SK-MEL-5 (cell line): ENCODE measurements at regions not wholly inside any gene's neighbourhood (a gene's known extent, or its start where the extent isn't known, plus 50 kb on each side); places are given as distances from the start of the nearest gene placed in this dataset.
"Not testable (repeated sequence)": the region's sequence is repeated elsewhere in the genome, so short reads cannot be mapped to it uniquely, and the experiment has no call there.

Experiments used
- DNase-seq: peaks from one replicate; pipeline ENCODE4 v3.0.0-alpha.2; 2016; ENCODE audit warnings: low read depth, low spot score
- in situ Hi-C: cut with HindIII; loops from 2 replicates; pipeline ENCODE4 v1.10.0; 2016; ENCODE audit warnings: low sequenced_read_pairs, high pct_unique_total_duplicates, low pct_unique_long_range_greater_than_20kb

DNA sequence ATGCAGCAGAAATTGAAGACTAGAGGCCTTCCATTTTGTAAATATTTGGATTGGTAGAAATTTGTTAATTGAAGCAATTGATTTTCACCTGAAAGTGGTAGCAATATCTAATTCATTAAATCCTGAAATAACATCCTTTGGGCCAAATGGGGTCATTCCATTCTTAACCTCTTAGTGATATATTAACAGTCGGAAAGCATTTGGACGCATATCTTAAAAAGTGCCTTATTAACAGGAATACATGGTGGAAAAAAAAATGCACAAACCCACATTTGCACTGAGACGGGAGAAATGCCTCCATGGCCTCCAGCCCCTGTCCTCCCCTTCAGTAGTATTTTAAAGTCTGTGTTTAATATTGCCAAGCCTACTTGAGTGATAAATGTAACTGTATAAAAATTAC, 205.5 kb downstream of the TFAP2B start:
- no peak for DNase-seq
- in situ Hi-C loops, result no loop called here

DNA sequence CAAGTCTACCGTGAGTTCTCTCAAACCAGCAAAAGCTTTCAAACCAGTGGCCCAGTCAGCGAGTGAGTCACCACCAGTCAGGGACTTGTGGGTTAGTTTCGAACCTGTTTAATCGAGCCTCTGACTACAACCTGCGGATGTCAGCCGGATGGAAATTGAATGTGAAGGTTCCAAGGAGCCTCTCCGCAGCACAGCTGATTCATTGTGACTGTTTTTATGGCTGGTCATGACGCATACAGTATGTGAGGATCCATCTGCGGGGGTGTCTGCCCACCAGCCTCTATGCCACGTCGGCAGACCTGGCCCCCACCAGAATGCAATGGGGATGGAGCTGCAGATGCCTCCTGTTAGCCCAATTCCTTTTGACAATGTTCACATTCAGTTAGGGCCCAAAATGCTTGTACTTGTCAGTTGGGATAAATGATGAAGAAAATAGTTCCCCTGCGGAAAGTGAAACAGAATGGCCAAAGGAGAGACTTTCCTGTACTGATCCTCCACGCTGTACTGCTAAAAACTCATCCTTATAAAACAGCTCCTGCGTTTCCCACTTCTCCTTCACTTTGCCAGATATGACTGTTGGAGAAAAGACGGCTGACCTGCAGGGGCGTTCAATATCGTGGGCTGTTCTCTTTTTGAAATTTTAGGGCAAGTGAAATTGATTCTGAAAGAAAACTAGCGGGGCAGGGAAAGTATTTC, 206.6 kb downstream of the TFAP2B start:
- in situ Hi-C loops, result no loop called here
- no peak for DNase-seq

DNA sequence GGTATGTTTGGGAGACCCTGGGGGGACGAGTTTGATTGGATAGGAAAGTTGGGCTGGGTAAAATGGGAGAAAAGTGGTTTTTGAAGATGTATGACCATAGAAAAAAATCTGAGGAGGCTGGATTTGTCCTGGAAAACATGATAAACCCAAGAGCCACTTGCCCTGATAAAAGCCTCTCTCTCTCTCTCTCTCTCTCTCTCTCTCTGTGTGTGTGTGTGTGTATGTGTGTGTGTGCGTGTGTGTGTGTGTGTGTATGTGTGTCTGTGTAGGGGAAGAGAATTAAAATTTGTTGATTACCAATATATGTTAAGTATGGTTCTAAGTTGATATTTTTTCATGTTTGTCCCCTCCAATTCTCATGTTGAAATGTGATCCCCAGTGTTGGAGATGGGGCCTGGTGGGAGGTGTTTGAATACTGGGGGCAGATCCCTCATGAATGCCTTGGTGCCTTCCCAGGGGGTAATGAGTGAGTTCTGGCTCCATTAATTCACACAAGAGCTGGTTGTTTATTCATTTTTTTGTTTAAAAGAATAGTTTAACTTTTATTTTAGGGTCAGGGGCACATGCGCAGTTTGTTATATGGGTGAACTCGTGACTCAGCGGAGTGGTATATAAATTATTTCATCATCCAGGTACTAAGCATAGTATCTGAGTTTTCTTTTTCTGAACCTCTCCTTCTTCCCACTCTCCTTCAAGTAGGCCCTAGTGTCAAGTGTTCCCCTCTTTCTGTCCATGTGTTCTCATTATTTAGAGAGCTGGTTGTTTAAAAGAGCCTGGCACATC, 208.8 kb downstream of the TFAP2B start:
- DNase-seq, result no peak
- in situ Hi-C loops, result no loop called here

DNA sequence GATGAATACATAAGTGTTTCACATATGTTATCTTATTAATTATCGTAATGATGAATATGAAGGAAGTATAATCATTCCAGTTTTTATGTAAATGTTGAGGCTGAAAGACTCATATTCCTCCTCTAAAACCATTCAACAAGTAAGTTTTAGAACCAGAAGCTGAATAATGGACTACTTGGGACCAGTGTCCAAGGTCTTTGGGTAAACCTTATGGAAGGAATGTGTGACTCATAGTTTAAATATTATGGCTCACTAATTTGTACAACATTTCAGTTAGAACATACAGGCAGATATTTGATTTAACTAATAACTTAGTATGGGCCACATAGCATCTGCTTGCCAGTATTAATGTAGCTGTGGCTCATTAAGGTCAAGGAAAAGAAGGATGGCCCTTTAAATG, 209.6 kb downstream of the TFAP2B start:
- no peak for DNase-seq
- in situ Hi-C loops, result no loop called here

DNA sequence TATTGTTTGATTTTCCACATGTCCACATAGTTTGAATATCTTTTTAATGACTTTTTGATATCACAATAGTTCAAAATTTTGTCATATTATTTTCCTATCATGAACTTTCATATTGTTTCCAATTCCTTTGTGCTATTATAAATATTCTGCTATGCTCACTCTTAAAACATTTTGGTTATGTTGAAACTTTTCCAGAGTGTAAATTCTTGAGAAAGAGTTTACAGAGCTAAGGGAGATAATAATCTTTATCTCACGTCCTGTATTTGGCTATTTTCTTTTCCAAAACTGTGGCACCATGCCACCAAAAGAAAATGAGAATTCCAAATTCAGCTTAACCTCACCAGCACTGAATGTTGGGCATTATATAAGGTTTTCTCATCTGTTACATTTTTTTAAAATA, 210.9 kb downstream of the TFAP2B start:
- in situ Hi-C loops, result no loop called here
- no peak for DNase-seq

DNA sequence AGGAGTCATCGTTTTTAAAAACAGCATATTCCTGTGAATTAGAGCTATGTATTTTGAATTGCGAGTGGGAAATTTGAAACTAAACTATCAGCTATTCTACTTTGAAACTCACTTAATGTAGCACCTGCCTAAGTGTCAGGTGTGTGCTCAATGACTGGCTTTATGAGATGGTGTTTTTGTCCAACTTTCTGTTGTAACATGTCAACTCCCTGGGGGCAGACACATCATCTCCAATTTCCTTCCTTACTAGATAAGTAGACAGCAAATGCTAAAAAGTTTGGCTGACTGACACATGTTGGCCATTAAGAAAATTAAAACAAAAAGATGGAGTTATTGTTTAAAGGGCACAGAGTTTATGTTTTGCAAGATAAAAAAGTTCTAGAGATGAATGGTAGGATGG, 226.9 kb downstream of the TFAP2B start:
- no peak for DNase-seq
- in situ Hi-C loops, result no loop called here

DNA sequence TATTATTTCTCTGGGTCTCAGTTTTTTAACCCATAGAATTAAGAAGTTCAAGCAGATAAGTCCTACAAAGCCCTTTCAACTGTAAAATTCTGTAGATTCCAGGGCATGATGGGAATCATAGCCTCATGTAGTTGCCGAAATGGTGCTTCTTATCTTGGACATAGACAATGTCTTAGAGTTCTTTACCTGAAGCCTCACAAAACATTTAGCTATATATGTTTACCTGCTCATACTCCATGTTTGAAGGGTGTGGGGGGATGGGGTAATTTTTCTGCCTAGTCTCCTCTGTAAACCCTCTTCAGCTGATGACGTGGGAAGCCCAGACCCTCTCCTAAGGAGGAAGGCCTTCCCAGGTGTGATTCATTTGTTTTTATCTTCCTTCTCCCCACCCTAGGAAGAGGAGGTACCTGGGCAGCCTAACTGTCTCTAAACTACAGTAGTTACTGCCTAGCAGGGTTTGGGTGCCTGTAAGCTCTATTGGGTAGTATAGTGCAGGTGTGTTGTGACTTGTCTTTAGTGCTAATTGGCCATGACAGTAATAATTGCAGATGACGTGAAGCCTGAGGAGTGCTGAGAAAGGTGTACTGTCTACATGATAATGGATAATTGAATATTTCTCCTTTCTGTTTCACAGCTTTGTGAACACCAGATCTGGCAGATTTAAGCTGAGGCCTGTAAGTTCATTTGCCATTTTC, 230.8 kb downstream of the TFAP2B start:
- in situ Hi-C loops, result no loop called here
- DNase-seq, result no peak

DNA sequence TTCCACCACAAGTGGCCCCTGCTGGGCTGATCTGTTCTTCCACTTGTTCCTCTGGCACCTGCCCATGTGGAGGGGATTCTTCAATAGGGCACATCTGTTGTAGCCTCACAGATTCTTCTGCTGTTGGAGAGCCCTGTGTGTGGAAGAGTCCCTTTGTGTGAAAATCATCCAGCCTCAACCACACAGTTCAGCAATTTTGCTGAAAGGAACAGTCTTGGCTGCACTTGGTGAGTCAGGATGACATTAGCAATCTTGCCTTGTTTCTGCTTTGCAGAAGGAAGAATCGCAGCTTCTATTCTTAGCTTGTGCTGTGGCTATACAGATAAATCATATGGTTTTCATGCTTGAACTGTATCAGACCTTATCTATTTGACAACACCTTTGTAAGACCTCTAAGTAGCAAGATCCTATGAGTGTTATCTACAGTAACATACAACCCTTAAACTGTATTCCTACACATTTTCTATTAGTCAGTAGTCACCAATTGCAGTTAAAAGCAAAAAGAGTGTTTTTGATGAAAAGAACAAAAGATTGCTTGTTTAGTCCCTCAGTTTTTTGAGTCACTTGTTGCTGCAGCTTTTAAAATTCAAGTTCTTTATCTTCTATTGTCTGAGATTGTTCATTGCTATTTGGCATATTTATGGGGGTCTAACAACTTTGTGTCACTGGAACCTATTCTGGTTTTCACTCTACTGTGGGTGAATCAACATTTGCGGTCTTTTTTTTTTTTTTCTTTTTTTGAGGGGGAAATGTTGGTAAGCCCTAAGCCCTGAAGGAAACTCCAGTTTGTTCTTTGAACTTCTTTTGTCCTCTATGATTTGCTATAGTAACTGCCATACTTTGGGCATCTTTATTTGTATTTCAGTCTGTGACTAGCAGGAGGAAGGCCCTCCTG, 231.6 kb downstream of the TFAP2B start:
- no peak for DNase-seq
- in situ Hi-C loops, result no loop called here

DNA sequence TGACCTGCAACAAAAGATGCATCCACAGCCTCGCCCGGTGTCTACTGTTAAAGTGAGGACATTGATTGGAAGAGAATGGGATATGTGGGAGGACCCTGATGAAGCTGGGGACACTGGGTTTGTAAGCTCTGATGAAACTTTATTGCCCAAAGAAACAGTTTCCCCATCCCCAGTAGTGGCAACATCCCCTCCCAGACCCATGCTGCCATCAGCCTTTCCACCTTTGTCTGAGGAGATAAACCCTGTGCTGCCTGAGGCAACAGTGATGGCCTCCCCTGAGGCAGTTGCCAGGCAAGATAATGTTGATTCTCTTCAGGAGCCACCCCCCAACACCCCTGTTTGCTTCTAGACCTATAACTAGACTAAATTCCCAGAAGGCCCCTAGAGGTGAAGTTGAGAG, 234.0 kb downstream of the TFAP2B start:
- in situ Hi-C loops, DNase-seq: not testable (repeated sequence)

DNA sequence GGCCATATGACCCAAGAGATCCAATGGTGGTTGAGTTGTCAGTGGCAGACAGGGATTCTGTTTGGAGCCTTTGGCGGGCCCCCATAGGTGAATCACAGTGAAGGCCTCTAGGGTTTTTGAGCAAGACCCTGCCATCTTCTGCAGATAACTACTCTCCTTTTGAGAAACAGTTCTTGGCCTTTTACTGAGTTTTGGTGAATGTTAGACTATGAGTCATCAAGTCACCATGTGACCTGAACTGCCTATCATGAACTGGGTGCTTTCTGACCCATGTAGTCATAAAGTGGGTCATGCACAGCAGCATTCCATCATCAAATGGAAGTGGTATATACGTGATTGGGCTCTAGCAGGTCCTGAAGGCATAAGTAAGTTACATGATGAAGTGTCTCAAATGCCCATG, 236.6 kb downstream of the TFAP2B start:
- in situ Hi-C loops, DNase-seq: not testable (repeated sequence)

DNA sequence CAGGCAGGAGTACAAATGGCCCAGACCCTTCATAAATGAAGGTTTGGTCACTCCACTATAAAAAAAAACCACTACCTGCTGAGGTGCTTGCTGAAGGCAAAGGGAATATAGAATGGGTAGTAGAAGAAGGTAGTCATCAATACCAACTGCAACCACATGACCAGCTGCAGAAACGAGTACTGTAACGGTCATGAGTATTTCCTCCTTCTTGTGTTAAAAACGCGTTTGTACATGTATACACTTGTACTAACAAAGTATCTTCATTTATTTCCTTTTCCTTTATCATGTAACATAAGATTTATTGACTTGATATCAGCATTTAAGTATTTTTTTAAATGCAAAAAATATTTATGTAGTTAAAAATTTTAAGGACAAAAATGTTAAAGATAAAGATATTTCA, 238.6 kb downstream of the TFAP2B start:
- no peak for DNase-seq
- in situ Hi-C loops, result no loop called here

DNA sequence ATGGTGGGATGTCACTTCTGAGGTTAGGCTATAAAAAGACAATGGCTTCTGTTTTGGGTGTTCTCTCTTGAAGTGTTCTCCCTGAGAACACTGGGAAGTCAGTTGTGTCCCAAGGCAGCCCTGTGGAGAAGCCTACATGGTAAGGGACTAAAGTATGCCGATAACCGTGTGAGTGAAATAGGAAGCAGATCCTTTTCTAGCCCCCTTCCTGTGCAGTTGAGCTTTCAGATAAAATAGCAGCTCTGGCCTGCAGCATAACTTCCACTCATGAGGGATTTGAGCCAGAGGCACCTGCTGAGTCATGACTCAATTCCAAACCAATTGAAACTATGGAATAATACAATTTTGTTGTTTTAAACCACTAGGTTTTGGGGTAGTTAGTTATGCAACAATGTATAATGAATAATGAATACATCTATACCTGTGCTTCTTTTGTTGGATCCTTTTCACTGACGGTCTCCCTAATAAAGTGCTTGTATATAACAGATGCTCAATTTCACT, 241.6 kb downstream of the TFAP2B start:
- in situ Hi-C loops, result no loop called here
- DNase-seq, result no peak

DNA sequence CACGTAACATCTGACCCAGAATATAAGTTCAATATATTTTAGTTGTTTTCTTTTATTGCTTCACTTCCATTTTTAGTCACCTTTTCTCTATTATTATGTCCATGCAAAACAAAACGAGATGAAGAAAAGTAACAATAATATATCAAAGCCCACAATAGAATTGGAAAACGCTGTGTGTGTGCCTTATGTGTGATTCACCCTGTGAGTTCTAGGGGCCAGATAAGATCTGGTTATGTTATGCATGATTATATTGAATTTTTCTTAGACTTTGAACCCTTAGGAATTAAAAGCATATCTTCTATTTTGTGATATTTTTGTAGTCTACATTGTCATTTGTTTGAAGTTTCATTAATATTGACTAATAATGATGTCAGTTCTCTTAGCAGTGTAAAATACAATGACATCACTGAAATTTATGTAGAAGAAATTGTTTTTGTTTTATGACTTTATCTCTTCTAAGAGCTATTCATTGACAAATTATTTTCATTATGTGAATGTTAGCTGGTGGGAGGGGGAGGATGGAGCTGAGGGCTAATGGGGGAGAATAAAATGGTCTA, 243.6 kb downstream of the TFAP2B start:
- in situ Hi-C loops, result no loop called here
- DNase-seq, result no peak

DNA sequence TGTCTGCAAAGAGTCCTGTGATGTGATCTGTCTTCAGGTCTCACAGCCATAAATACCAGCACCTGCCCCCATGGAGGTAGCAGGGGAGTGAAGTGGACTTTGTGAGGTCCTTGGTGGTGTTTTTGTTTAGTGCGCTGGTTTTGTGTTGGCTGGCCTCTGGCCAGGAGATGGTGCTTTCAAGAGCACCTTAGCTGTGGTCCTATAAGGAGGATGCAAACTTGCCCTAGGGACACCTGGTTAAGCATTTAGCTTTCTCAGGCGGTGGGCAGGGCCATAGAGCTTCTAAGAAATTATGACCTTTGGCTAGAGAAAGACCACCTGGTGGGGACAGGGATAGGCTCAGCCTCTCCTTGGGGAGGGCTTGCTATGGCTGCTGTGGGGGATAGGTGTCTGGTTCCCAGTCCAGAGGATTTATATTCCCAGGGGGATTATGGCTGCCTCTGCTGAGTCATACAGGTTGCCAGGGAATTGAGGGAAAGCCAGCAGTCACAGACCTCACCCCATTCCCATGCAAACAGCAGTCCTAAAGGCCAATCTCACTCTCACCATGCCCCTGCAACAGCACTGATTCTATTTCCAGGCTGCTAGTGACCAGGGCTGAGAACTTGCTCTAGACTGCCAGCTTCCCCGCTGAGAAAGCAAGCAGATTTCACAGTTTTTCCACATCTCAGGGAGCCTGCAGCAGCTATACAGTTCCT, 259.3 kb downstream of the TFAP2B start:
- DNase-seq, result no peak
- in situ Hi-C loops, result no loop called here

DNA sequence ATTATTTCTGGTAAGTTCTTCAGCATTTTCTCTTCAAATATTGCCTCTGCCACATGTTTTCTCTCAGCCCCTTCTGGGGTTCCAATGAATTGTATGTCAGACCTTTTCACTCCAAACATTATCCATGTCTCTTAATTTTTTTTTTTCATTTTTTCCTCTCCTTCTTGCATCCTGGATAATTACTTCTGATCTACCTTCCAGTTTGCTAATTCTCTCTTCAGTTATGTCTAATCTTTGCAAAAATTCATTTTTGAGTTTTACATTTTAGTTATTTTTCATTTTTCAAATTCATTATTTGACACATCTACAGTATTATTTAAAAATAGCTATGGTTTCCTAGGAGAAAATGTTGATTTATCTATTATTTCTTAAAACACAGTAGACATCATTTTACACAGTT, 271.7 kb downstream of the TFAP2B start:
- no peak for DNase-seq
- in situ Hi-C loops, result no loop called here

DNA sequence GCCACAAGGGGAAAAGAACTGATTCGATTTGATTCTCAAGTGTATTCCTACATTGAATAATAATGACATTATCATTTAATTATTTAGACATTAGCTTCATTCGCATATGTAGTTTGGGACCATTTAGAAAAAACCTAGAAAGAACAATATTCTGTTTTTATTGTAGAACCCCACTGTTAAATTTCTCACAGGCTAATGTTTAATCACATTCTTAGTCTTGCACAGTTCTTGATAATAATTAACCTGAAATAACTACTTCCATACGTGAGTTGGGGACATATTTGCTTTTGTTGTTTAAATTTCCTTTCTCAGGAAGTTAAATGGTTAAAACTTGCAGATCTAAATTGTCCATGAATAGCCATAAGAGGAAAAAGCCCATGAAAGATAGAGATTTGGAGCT, 275.2 kb downstream of the TFAP2B start:
- DNase-seq, result no peak
- in situ Hi-C loops, result no loop called here

DNA sequence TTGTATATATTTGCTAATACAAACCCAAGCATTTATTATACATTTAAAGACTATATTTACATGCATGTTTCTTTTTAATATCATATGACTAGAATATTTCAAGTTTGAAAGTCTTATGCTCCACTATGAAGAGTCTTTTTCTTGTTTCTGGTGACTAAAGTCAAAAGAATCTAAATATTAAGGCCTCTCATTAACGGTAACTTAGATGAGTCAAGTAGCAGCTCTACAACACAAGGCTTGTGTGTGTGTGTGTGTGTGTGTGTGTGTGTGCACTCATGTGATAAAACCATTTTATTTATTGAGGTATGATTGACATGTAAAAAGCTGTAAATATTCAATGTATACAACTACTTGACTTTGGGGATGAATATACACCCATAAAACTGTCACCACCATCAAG, 275.6 kb downstream of the TFAP2B start:
- in situ Hi-C loops, result no loop called here
- DNase-seq, result no peak
